GF-D8 (cell line): ENCODE measurements at regions not wholly inside any gene's neighbourhood (a gene's known extent, or its start where the extent isn't known, plus 50 kb on each side); places are given as distances from the start of the nearest gene placed in this dataset.
"Not testable (repeated sequence)": the region's sequence is repeated elsewhere in the genome, so short reads cannot be mapped to it uniquely, and the experiment has no call there.

Source experiments
- DNase-seq: peaks from one replicate; lab custom pipeline; 2025; lab: John Stamatoyannopoulos, UW

DNA sequence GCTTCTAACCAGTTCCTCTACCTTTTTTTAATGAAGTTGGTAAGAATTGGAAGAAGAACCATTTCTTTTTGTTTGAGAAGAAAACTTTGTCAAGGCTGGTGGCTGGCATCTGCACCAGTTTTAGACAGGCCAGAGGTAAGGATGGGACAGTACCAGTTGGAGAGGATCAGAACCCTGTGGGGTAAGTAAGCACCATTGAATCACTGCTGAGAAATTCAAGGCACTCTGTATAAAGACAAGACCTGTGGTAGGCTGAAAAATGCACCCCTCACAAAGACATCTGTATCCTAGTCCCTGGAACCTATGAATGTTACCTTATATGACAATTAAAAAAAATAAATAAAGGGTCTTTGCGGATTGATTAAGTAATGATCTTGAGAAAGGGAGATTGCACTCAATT, 166.7 kb upstream of the NRP1 start:
- DNase-seq, result no peak

DNA sequence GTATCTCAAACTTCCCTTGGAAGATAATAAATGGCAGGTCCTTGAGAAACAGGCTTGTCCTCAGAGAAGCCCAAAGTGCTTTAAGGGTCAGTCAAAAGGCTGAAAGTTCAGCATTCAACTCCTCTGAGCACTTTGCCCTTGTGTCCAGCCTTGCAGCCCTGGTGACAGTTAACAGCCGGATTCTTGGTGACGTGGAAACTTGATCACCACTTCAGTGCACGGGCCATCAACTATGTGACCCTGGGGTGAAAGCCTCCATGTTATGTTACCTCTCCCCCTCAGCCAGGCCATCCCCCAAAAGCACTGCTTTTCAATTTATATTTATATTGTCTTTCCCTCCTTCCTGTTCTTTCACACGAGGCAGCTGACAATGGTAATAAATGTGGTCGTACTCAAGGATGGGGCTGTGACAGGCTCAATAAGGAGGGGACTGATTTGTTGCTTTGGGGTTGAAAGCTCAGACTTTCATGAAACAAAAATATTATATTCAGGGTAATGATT, 164.0 kb upstream of the NRP1 start:
- no peak for DNase-seq

DNA sequence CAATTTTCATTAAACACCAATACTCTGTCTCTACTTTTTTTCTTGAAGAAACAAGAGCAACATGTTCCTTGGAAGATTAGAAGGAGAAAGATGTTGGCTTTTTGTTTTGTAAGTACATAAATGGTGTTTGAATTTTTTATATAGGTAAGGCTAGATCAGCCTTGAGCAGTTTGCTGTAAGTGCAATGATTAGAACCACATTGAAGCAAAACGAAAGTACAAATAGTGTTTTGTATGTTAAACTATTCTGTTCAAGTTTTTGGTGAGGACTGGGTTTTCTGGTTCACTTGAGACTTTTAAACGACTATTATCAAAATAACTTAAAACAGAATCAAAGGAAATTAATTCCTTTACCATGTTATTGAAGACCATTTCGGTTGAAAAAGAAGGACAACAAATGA, 162.9 kb upstream of the NRP1 start:
- DNase-seq, result no peak

DNA sequence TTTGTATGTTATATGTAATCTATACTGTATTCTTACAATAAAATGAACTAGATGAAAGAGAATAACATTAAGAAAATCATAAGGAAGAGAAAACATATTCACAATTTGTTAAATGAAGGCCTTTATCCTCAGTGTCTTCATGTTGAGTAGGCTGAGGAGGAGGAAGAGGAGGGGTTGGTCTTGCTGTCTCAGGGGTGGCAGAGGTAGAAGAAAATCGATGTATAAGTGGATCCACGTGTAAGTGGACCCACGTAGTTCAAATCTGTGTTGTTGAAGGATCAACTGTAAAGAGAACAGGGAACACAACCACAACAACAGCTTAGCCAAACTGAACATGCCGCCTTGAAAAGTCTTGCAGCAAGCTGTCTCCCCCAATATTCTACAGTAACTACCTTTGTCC, 161.6 kb upstream of the NRP1 start:
- DNase-seq, result no peak

DNA sequence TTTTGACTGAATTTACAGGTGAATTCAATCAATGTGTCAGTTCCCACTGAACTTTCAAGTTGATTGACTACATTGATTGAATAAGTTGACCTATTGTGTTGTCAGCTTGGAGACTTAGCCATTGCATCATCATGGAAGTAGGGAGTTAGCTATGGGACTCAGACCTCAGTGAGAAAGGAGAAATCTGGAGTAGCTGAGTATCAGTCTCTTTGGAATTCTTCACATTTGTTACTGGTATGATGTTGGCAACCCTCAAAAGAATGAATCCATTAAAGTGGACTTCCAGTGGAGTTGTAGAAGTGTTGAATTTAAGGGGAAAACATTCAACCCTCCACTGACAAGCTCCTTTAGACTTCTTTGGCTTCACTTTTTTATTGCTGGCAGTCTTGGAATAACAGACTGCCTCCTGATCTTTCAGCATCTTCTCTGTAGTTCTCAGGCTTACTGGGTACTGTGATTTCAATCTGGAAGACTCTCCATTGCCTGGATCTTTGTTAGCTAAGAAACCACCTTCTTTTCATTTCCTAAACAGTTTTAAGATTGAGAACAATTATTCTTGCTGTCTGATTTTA, 160.3 kb upstream of the NRP1 start:
- no peak for DNase-seq

DNA sequence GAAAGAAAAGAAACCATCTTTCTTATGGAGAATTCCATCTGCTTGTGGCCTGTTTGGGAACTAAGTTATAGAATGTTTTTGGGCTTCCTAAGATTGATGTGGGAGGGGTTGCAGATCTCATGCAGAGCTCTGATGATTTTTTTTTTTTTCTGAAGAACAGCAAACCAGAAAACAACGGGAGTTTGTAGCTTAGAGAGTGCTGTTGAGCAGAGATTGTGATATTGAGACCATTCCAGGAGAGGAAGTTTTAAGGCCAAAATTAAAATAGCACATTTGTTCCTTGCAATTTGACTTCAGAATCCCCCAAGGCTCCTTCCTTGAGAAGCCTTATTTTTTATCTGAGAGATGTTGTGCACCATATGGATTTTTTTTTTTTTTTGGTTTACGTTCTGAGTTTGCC, 159.5 kb upstream of the NRP1 start:
- DNase-seq, result no peak

DNA sequence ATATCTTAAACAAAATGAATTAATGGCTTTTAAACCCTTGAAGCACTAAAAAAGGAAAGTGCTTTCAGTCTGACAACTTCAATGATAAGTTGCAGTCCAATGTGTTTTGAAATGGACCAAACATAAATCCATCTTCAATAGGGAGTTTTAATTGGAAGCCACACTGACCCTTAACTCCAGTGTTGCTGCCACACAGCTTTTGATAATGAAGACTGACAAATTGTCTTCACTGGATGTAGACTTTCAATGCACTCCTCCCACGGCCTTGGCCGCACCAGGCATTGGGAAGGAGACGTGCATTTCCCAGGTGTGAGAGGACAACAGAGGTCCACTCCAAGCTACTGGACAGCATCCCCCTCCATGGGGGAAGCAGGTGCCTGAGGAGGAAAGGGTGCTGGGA, 159.0 kb upstream of the NRP1 start:
- no peak for DNase-seq

DNA sequence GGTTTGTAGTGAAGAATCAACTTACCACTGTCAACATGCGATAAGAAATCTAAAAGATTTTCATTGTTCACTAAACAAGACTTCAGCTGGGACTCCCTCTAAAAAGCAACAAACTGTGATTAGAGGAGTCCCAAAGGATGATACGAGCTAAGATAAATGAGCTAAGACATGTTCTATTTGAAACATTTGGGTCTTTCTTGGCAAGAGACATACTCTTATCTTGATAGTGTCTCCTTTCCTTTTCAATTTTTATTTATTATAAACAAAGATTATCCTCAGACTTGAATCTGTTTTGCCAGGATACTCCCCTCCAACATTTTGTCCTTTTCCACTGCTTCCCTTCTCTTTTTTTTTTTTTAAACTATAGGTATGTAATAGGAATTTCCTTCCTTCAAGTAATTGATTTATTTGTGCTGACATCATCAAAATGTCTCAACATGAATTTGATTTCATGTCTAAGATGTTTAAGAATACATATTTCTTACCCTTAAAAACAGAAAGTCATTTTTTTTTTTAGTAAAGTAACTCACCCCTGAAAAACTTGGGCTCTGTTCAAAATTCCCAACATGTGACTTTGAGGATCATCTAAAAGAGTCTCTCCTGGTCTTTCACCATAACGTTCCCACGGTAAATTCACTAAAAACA, 158.4 kb upstream of the NRP1 start:
- no peak for DNase-seq

DNA sequence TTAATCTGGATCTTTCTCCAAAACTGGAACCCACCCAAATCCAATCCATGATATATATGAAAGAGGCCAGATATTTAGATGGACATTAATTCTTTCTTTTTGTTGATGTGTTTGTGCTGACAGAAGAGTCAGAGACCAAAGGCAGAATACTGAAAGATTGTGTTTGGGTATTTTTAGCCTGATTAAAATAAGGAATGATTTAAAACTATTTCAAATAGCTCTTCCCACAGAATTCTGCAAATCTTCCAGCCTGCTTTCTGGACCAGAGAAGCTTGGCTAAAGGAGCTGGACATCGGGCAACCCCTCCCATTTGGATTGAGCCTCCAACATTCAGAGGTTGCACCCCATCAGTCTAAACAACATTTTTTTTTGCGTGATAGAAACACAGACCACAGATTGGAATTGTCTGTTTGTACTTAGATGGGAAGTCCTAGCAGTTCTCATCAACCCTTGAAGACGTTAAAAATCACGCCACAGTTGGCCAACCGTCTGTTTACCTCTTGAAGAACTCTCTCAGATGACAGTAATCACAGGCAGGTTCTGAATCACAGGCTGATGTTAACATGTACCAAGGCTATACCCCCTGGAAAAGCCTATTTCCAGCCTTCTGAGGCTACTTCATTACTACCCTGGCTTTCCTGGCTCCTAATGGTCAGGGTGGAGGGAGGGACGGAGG, 155.2 kb upstream of the NRP1 start:
- DNase-seq, result no peak

DNA sequence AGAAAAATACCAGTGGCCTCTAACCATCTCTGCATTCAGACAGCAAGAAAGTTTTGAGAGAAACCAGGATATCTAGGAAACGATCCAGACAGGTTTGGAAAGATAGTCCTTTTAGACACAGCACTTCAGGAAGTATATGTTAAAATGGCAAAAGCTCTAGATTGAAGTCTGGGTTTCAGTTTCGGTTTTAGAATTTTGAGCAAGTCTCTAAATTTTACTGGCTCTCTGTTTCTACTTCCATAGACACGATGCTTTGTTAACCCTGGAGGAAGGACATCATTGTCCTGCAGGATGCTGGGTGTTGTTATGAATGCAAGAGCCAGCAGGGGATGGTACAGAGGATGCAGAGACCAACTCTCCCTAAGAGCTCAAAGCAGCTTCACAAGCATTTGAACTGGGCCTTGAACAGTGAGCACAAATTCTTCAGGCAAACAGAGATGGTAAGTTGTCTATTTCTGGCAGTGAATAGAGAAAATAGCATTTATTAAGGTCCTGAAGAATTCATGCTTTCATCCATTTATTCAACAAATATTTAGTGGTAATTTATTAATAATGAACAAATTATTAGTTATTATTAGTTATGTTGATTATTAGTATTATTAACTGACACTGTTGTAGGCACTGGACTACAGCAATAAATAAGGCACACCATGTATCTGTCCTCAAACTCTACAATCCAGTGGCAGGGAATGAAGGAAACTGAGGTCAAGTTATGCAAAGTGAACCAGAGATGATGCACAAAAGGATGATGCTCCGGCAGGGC, 152.7 kb upstream of the NRP1 start:
- DNase-seq, result no peak

DNA sequence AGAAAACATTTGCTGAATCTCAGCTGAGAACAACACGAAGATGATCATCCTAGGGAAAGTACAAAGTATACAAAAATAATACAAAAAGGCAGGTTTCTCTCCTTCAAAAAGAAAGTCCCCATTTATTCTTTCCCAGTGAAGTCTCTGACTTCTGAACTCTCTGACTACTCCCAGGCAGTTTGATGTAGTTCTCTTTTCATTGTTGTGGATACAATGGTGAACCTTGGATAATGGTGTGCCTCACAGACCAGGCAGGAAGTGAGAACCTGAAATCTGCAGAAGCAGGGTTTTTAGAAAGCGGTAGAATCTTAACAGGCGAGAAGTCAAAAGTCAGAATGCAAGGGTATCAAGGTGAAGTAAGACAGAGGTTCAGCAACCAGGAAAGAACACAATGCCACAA, 150.8 kb upstream of the NRP1 start:
- no peak for DNase-seq

DNA sequence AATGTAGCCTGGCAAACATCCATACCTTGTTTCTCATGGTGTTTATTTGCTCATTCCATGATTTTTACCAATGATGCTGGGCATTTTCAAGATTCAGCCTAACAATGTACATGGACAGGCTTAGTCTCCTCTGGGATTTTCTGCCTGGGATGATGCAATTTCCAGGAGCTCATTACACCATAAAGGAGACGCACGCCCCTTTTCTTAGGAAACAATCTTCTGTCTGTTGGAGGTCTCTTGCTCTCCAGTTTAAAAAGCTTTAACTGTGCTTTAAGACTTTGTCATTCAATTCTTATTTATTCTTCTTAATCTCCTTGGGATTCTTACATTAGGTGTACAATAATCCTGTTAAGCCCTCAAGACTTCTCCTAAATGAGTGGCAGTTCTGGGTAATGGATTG, 150.3 kb upstream of the NRP1 start:
- no peak for DNase-seq

DNA sequence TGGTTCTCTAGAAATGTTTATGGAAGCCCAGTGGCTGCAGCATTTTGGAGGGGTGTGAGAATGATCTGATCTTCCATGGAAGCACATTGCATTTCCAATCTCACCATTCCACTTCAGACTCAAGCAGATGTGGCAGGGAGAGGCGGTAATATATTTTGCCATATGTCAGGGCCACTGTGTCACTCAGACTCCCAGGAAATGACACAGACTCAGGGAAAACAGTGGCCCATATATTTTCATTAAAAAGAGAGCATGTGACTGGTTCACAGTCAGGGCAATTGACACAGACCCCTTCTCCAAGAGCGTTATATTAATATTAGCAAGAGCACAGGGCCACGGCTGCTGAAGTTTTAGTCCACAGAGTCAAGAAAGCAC, 149.3 kb upstream of the NRP1 start:
- DNase-seq, result no peak

DNA sequence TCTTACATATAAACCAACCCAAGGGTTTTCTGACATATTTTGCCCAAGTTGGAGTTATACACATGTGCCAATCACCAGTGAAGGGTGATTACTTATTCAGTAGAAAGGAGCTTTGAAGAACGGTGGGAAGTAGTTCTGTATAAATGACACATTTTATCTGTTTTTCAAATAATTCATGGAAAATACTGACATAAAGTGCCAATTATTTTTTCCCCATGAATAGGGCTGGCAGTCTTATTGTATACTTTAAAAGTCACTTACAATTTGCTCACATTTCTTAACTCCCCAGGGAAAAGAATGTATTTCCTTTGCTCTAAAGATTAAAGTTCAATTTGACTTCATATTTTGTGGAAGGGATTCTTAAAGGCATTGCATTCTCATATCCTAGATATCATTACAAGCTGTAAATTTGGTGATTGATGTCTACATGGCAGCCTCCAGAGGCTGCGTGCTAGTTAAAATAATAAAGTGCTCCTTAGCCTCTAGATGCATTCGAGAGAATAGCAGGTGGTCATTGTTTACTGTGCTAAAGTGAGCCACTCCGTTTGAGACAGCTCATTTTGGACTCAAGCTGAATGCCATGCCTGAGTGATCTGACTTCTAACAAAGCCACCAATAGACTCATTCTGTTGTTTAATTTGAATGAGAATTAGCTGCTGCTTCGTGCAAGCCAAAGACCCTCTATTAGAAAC, 148.8 kb upstream of the NRP1 start:
- no peak for DNase-seq

DNA sequence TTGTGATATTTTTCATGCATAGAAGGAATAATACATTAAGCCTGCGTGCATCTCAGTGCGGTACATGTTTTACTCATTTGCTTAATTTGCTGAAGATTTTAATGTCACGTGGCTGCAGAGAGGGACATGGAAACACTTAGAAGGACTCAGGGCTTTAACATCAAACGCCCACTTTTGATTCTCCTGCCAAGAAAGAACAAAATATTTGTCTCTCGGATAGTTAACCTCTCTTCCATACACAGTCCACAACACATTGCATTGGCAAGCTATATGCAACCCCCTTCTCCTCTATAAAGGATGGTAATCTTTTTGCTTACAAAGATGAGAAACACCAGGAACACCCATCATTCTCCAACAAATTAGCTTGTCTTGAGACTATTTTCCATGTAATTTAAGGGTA, 148.0 kb upstream of the NRP1 start:
- no peak for DNase-seq

DNA sequence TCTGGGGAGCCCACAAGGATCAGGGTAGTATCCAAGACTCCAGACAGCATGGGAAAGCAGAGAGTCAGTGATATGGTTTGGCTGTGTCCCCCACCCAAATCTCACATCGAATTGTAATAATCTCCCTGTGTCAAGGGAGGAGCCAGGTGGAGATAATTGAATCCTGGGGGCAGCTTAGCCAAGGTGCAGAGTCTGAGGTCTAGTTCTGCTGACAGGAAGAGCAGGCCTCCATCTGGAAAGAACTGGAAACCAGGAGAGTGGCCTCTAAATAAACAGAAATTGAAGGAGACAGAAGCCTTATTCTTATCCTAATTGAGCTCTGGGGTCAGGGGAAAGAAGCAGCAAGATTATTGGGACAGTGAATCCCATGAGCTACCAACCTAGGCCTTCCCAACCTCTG, 146.7 kb upstream of the NRP1 start:
- no peak for DNase-seq

DNA sequence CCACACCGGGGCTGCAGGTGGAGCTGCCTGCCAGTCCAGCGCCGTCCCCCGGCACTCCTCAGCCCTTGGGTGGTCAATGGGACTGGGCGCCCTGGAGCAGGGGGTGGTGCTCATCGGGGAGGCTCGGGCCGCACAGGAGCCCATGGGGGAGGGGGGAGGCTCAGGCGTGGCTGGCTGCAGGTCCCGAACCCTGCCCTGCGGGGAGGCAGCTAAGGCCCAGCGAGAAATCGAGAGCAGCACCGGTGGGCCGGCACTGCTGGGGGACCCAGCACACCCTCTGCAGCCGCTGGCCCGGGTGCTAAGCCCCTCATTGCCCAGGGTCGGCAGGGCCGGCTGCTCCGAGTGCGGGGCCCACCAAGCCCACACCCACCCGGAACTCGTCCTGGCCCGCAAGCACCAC, 145.9 kb upstream of the NRP1 start:
- DNase-seq, result not testable (repeated sequence)

DNA sequence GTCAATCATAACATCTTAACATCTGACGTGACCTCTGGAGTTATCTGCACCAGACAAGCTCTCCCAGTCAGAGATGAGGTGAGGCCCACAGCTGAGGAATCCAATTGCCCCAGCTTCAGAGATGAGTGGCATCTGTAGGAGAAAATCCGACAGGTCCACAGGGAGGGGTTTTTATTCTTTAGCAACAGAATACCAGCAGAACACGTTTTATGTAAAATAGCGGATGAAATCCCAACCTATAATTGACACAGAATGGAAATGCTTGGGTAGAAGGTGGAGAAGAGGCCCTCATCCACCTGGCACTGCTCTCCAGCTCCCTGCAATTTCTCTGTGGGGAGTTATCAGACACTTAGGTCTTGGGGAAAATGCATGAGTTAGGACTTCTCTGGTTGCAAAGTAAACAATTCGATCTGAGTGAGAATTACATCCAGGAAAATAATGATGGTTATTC, 144.2 kb upstream of the NRP1 start:
- no peak for DNase-seq

DNA sequence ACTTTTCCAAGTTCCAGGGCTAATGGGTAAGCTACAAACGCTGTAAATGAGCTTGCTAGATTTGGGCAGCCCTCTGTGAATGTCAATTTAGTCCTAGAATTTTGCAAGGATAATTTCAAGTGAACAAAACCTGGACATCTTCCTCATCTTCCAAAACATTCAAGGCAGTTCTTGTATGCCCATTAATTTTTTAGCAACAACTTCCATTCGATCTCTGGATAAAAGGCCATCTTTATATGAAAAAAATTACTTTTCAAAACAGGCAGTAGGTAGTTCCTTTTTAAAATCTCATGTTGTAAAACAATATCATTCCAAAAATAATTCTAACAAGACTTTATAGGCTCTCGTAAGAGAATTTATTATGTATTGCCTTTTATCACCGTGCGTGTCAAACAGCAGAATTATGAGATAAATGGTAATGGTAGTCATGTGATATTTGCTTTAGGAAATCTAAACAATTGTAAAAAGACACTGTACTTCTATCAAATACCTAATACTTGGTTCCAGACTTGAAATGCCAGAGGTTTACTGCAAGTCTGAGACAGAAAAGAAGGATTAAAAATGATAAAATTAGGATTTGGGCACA, 143.7 kb upstream of the NRP1 start:
- no peak for DNase-seq

DNA sequence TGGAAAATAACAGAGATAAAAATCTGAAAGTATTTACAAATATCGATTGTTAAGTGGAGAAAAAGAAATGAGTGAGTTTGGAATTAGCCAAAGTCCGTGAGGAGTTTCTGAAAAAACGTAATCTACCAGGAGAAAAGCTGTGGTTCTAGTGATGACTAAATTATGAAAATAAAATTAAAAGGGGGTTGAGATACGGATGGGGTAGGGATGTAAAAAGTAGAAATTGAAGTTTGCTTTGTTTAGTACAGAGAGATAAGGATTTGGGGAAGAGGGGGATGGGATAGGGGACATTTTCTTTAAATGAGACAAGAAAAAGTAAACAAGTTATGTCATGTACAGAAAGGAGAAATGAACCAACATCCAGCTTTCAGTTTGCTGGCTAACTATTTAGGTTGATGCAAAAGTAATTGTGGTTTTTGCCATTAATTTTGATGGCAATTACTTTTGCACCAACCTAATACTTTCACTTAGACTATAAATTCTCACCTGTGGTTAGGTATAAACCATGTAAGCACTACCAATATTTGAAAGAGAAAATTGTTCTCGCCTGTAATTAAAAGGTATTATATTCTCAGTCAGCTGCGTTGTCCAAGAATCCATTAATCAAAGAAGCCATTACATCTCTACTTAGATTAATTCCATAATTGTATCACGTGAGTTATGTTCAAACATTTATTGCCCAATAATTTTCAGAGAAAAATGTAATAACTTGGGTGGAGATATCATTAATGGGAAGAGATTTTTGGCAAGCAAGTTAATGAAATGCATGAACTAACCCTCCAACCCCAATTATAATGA, 143.0 kb upstream of the NRP1 start:
- no peak for DNase-seq

DNA sequence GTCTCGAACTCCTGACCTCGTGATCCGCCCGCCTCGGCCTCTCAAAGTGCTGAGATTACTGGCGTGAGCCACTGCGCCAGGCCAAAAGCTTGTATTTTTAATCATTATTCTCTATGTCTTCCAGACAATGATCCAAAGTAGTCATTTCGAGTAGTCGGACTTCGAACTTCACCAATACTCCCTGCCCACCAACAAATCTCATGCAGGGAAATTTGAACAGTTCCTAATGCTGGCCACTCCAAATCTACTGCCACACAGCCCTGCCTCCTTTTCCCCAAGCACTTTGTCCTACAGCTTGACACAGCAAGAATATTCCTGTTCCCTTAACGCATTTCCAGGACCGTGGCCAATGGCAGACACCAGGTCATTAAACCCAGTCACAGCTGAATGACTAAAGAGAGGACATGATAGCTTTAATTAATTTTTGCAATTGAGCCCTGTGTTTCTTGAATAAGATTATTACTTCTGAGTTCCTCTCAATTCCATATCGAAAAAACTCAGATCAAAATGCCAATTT, 142.3 kb upstream of the NRP1 start:
- DNase-seq, result no peak
